HepG2 (cell line): ENCODE measurements at regions not wholly inside any gene's neighbourhood (a gene's known extent, or its start where the extent isn't known, plus 50 kb on each side); places are given as distances from the start of the nearest gene placed in this dataset.

Experiments
- ATAC-seq: fragments of 200-7000 bp; cut with Tn5 transposase; 3 replicates; pipeline ENCODE4 v1.9.1; 2020; ENCODE audit warnings: mild to moderate bottlenecking, moderate library complexity
- BruUV-seq: library from RNA; stranded (reverse); fragments of 400-500 nt; replicated peaks from 2 replicates; lab custom pipeline; 2021; lab: Mats Ljungman, UMichigan
- CTCF ChIA-PET: fragments of 300-600 bp; formaldehyde crosslinking; extraction: SDS; loops from one replicate; lab custom pipeline; 2021; ENCODE audit warnings: low total read pairs, inconsistent platforms, low intra/inter-chr PET ratio; lab: Yijun Ruan, JAX
- POLR2A ChIA-PET: fragments of 350-600 bp; sonication (Branson Sonifier 250); formaldehyde crosslinking; loops from one replicate; lab custom pipeline; 2020; ENCODE audit warnings: antibody characterized with exemption, inconsistent platforms; lab: Yijun Ruan, JAX
- DNase-seq: peaks from one replicate; pipeline ENCODE4 v3.0.0-alpha.2; 2015; ENCODE audit warnings: low spot score
- FAIRE-seq: peaks from 3 replicates; lab custom pipeline; 2011; peaks lifted over from hg19 to GRCh38; lab: Jason Lieb, UNC
- H2AFZ ChIP-seq: one replicate; pipeline ENCODE4 v1.6.1; 2011; ENCODE audit warnings: low read length, inconsistent platforms
- H3K27ac ChIP-seq: fragments of 300-600 bp; 3 replicates; pipeline ENCODE4 v1.8.0; 2011; ENCODE audit warnings: mixed run types, mild to moderate bottlenecking, mixed read lengths, low read length, inconsistent platforms; ENCODE audit not compliant: insufficient read depth; ENCODE audit errors: extremely low read length
- H3K27me3 ChIP-seq, 2 experiments: fragments of 200-600 bp in 1 of 2; 2 replicates in 1 of 2; 3 replicates in 1 of 2; pipeline versions ENCODE4 v1.6.0 to v1.8.0; 2011; ENCODE audit warnings: low read length in 2 of 2, mild to moderate bottlenecking in 2 of 2, moderate library complexity in 2 of 2, inconsistent platforms in 1 of 2; ENCODE audit not compliant: insufficient read depth in 2 of 2, control insufficient read depth in 1 of 2
- H3K36me3 ChIP-seq, 2 experiments: fragments of 200-600 bp in 1 of 2; replicated peaks in 1 of 2; 2 replicates in 1 of 2; 3 replicates in 1 of 2; pipeline versions ENCODE4 v1.5.1 to v1.8.0; 2011; ENCODE audit warnings: low read length in 2 of 2, inconsistent platforms in 1 of 2; ENCODE audit not compliant: insufficient read depth in 2 of 2, control insufficient read depth in 1 of 2
- H3K4me1 ChIP-seq: 2 replicates; pipeline ENCODE4 v1.5.1; 2012; ENCODE audit warnings: low read length, inconsistent platforms; ENCODE audit not compliant: insufficient read depth
- H3K4me2 ChIP-seq: 2 replicates; pipeline ENCODE4 v1.6.0; 2011; ENCODE audit warnings: low read depth, low read length, inconsistent platforms
- H3K4me3 ChIP-seq, 3 experiments: fragments of 200-600 bp in 1 of 3; sonication (generic), shearing (Covaris generic) in 1 of 3; replicated peaks in 1 of 3; 2 replicates each; pipeline ENCODE4 v1.5.1; 2011 to 2016; ENCODE audit warnings: low read length in 3 of 3, inconsistent platforms in 2 of 3, low read depth in 2 of 3, mild to moderate bottlenecking in 2 of 3, control low read depth in 1 of 3, mixed read lengths in 1 of 3; ENCODE audit not compliant: insufficient read depth in 1 of 3
- H3K79me2 ChIP-seq: one replicate; pipeline ENCODE4 v1.6.1; 2011; ENCODE audit warnings: low read length, inconsistent platforms; ENCODE audit not compliant: insufficient read depth
- H3K9ac ChIP-seq: 2 replicates; pipeline ENCODE4 v1.6.0; 2011; ENCODE audit warnings: mild to moderate bottlenecking, low read depth, low read length, inconsistent platforms; ENCODE audit not compliant: insufficient read depth
- H3K9me3 ChIP-seq: 2 replicates; pipeline ENCODE4 v1.5.1; 2012; ENCODE audit warnings: mild to moderate bottlenecking, low read length
- H4K20me1 ChIP-seq: 2 replicates; pipeline ENCODE4 v1.6.0; 2011; ENCODE audit warnings: inconsistent platforms, mild to moderate bottlenecking, low read length, moderate library complexity; ENCODE audit not compliant: insufficient read depth
- CTCF ChIP-seq: sonication (generic); formaldehyde crosslinking; IDR thresholded peaks from 2 replicates; pipeline ENCODE4 v1.5.0; 2020; ENCODE audit warnings: mild to moderate bottlenecking, missing genetic modification reagents, moderate library complexity
- RAD21 ChIP-seq: fragments of 450-650 bp; formaldehyde crosslinking; IDR thresholded peaks from 2 replicates; pipeline ENCODE4 v1.5.0; 2020; ENCODE audit warnings: mild to moderate bottlenecking
- SMC3 ChIP-seq: IDR thresholded peaks from 2 replicates; pipeline ENCODE4 v1.6.1; 2011; ENCODE audit warnings: low read length, improper control_type of control experiment
- STAG1 ChIP-seq: sonication (generic); formaldehyde crosslinking; IDR thresholded peaks from 2 replicates; pipeline ENCODE4 v1.4.0; 2020; ENCODE audit warnings: missing genetic modification reagents
- ZNF121 ChIP-seq: sonication (generic); formaldehyde crosslinking; IDR thresholded peaks from 2 replicates; pipeline ENCODE4 v1.5.0; 2020; ENCODE audit warnings: mild to moderate bottlenecking, missing genetic modification reagents
- ZNF292 ChIP-seq: sonication (generic); formaldehyde crosslinking; IDR thresholded peaks from 2 replicates; pipeline ENCODE4 v1.8.1; 2022; ENCODE audit warnings: mild to moderate bottlenecking, low read depth, missing genetic modification reagents, borderline replicate concordance
- WGBS: methylation state at CpG from one replicate; pipeline ENCODE4 v1.1.6; 2017; ENCODE audit warnings: low lambda C conversion rate; 5-methylcytosine and 5-hydroxymethylcytosine counted together
- in situ Hi-C: cut with HindIII; loops from 2 replicates; pipeline ENCODE4 v1.10.0; 2017; ENCODE audit warnings: low pct_unique_long_range_greater_than_20kb; ENCODE audit not compliant: extremely low pct_ligation_motif_present
- intact Hi-C: fragments of 100-400 bp; cut with micrococcal nuclease; formaldehyde crosslinking; loops from one replicate; pipeline ENCODE4 v1.10.0; 2022; ENCODE audit not compliant: unreplicated experiment

GRCh38 chr4:32775049-32775448, 2054.9 kb downstream of the PCDH7 start:
- intact Hi-C loops, result loop anchor here (1.0 to 10.0 kb wide), 2 partner anchors 312 to 630 kb away; no protein-coding TSS in a partner anchor
- Histone ChIP-seq H3K36me3 (no peaks in the 10 kb centered on the region), H3K4me2 (no peak overlapping the region), H3K27ac (no peak overlapping the region), H3K9me3 (no peaks in the 10 kb centered on the region; the same call in 1 of the 2 replicates), H3K79me2 (no peaks in the 10 kb centered on the region), H3K4me1 (no peaks in the 10 kb centered on the region)
- peak; percentile 59 for DNase-seq
- TF ChIP-seq RAD21 (CRISPR knock-in tag) (peak; percentile 37; the same call in 1 of the 2 replicates), CTCF (CRISPR knock-in tag) (peak; percentile 68), ZNF121 (no peak), SMC3 (peak; percentile 24; the same call in 1 of the 2 replicates), STAG1 (CRISPR knock-in tag) (peak; percentile 83), ZNF292 (no peak)
- TF ChIP-seq, all 625 proteins: peak for 4
- no peak overlapping the region for H3K9ac ChIP-seq
- ChIA-PET POLR2A (no interaction called here), CTCF (interaction anchor here (1.3 to 1.8 kb wide), 2 partner anchors 312 to 313 kb away, joined by 3 to 13 read pairs; no protein-coding TSS in a partner anchor)
- in situ Hi-C loops, result loop anchor here (5.0 kb wide), 1 partner anchor 313 kb away; no protein-coding TSS in a partner anchor
- FAIRE-seq (no peak), ATAC-seq (peak; percentile 94)
- no TSS peak for BruUV-seq
- H3K27me3 ChIP-seq, result no peaks in the 10 kb centered on the region
- H3K4me3 ChIP-seq, result no peak overlapping the region
- H2AFZ ChIP-seq, result no peak overlapping the region
- WGBS, result 2% methylated on average over 5 of the region's 5 CpGs
- H4K20me1 ChIP-seq, result no peaks in the 10 kb centered on the region
